ENCODE measurements at regions not wholly inside any gene's neighbourhood (a gene's known extent, or its start where the extent isn't known, plus 50 kb on each side); places are given as distances from the start of the nearest gene placed in this dataset.

- H3K4me1 ChIP-seq, result peaks cover 28 to 73% (median 45%) of the 10 kb centered on the region in 4 donors
- H3K27ac ChIP-seq, result peak overlapping the region in 1 of 4 donors; percentile 45
- DNase-seq (no peak), ATAC-seq (ENCODE audit: low FRiP score in 2 of 2) (no peak)
- TF ChIP-seq EP300 (IDR thresholded peaks at IDR 0.05), result no peak
- TF ChIP-seq POLR2AphosphoS5 (IDR thresholded peaks at IDR 0.05), result no peak
- no peak for TF ChIP-seq POLR2A (IDR thresholded peaks at IDR 0.05)
- no peak for TF ChIP-seq CTCF (IDR thresholded peaks at IDR 0.05)
- H3K36me3 ChIP-seq, result no peaks in the 10 kb centered on the region
- 50 to 64% methylated on average over 2 to 3 of the region's 3 CpGs for WGBS, 2 donors
- H3K4me3 ChIP-seq, result no peak overlapping the region
- H3K27me3 ChIP-seq, result no peaks in the 10 kb centered on the region
- no peaks in the 10 kb centered on the region for H3K9me3 ChIP-seq
Observed at GRCh38 chr20:36102306-36102705, 52.2 kb upstream of the EPB41L1 start.

- ATAC-seq (ENCODE audit: low FRiP score in 2 of 2) (peak; percentile 24 to 52), DNase-seq (peak in 1 of 2 donors; percentile 53)
- TF ChIP-seq EP300 (IDR thresholded peaks at IDR 0.05) (no peak), POLR2A (IDR thresholded peaks at IDR 0.05) (no peak)
- Histone ChIP-seq H3K4me1 (peaks cover 21 to 66% (median 38%) of the 10 kb centered on the region in 4 donors), H3K36me3 (no peaks in the 10 kb centered on the region), H3K9me3 (no peaks in the 10 kb centered on the region), H3K4me3 (no peak overlapping the region), H3K27ac (peak overlapping the region in 2 of 4 donors; percentile 13 to 45), H3K27me3 (no peaks in the 10 kb centered on the region)
- WGBS, 2 donors, result 23 to 43% methylated on average over 4 of the region's 4 CpGs
Observed at GRCh38 chr20:36102809-36103596, 51.5 kb upstream of the EPB41L1 start.

GRCh38 chr20:36104244-36104643 lies 50.3 kb upstream of the EPB41L1 start:
- Histone ChIP-seq H3K27me3 (no peaks in the 10 kb centered on the region), H3K36me3 (no peaks in the 10 kb centered on the region), H3K27ac (peak overlapping the region in 2 of 4 donors; percentile 0 to 19), H3K4me3 (no peak overlapping the region), H3K9me3 (no peaks in the 10 kb centered on the region), H3K4me1 (peaks cover 12 to 54% (median 31%) of the 10 kb centered on the region in 4 donors)
- ATAC-seq (ENCODE audit: low FRiP score in 2 of 2), result no peak
- DNase-seq, result no peak
- WGBS, 2 donors, result 71 to 82% methylated on average over 7 of the region's 7 CpGs
- TF ChIP-seq CTCF (IDR thresholded peaks at IDR 0.05), result no peak
- no peak for TF ChIP-seq POLR2AphosphoS5 (IDR thresholded peaks at IDR 0.05)
- TF ChIP-seq POLR2A (IDR thresholded peaks at IDR 0.05), result no peak
- TF ChIP-seq EP300 (IDR thresholded peaks at IDR 0.05), result no peak

All from upper lobe of left lung (tissue), 6 donors.